DND-41 (cell line): ENCODE measurements at regions not wholly inside any gene's neighbourhood (a gene's known extent, or its start where the extent isn't known, plus 50 kb on each side); places are given as distances from the start of the nearest gene placed in this dataset.

ENCODE experiments used
- EZH2 ChIP-seq: IDR thresholded peaks from 3 replicates; pipeline ENCODE4 v1.6.1; 2012; ENCODE audit warnings: borderline replicate concordance, low read depth, mild to moderate bottlenecking, moderate library complexity, low read length, inconsistent platforms; ENCODE audit not compliant: severe bottlenecking
- TF ChIP-seq, protein P1 (sequence below): IDR thresholded peaks from 2 replicates; pipeline ENCODE4 v1.5.1; 2012; ENCODE audit warnings: borderline replicate concordance, low read length, moderate library complexity, mild to moderate bottlenecking; ENCODE audit not compliant: poor library complexity, severe bottlenecking; ENCODE audit errors: extremely low read depth

- TF ChIP-seq, protein P1, sequence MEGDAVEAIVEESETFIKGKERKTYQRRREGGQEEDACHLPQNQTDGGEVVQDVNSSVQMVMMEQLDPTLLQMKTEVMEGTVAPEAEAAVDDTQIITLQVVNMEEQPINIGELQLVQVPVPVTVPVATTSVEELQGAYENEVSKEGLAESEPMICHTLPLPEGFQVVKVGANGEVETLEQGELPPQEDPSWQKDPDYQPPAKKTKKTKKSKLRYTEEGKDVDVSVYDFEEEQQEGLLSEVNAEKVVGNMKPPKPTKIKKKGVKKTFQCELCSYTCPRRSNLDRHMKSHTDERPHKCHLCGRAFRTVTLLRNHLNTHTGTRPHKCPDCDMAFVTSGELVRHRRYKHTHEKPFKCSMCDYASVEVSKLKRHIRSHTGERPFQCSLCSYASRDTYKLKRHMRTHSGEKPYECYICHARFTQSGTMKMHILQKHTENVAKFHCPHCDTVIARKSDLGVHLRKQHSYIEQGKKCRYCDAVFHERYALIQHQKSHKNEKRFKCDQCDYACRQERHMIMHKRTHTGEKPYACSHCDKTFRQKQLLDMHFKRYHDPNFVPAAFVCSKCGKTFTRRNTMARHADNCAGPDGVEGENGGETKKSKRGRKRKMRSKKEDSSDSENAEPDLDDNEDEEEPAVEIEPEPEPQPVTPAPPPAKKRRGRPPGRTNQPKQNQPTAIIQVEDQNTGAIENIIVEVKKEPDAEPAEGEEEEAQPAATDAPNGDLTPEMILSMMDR: peak; percentile 79
- TF ChIP-seq EZH2: no peak
These were observed 88.6 kb upstream of the PKN2 start for GRCh38 chr1:88595355-88596002.
